Right renal cortex interstitium (tissue), 3 donors: ENCODE measurements at regions not wholly inside any gene's neighbourhood (a gene's known extent, or its start where the extent isn't known, plus 50 kb on each side); places are given as distances from the start of the nearest gene placed in this dataset.
"Not testable (repeated sequence)": the region's sequence is repeated elsewhere in the genome, so short reads cannot be mapped to it uniquely, and the experiment has no call there.

Source experiments
- DNase-seq, 3 donors: peaks; one replicate each; pipeline ENCODE4 v3.0.0-alpha.2; 2013; ENCODE audit warnings: low read depth in 3 of 3, low spot score in 2 of 3

- no peak for DNase-seq
Measured at GRCh38 chr6:85771455-85771854, 128.8 kb upstream of the SYNCRIP start.

DNA sequence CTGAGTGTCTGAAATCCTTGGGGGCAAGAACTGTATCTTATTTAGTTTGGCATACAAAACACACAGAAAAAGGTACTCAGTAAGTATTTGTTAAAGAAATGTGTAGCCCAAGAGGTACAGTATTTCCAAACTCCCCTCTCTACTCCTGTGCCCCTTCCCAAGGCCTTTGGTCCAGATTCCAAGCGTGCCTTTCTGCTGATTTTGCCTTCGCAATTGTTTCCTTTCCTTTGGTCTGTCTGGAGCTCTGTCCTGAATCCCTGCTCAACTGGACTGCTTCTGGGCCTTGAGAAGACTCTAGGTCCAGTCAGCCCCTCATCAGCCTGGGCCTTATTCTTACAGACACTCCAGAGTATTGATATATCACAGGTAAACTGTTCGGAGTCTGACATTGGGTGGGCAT is 122.2 kb upstream of the SYNCRIP start:
- DNase-seq = no peak

DNA sequence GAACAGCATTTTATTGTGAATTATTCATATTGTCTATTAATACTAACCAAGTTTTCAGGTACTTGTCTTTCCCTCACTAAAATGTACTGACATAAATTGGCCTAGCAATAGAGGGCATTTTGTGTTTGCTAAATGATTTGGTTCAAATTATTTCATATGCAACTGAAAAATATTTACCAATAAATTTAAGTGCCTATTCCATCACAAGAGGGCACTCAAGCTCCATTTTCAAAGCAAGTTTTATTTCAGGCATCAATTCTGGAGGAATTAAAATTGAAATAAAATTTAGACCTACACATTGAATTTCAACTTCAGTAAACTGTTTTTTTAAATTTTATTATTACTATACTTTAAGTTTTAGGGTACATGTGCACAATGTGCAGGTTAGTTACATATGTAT is 114.3 kb upstream of the SYNCRIP start:
- DNase-seq = peak in 1 of 3 donors; percentile 6

GRCh38 chr6:85754894-85755293 is 112.2 kb upstream of the SYNCRIP start:
- no peak for DNase-seq

DNA sequence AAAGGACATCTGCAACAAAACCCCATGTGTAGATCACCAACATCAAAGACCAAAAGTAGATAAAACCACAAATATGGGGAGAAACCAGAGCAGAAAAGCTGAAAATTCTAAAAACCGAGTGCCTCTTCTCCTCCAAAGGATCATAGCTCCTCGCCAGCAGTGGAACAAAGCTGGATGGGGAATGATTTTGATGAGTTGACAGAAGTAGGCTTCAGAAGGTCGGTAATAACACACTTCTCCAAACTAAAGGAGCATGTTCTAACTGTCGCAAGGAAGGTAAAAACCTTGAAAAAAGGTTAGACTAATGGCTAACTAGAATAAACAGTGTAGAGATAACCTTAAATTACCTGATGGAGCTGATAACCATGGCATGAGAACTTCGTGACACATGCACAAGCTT is 109.9 kb upstream of the SYNCRIP start:
- no peak for DNase-seq

DNA sequence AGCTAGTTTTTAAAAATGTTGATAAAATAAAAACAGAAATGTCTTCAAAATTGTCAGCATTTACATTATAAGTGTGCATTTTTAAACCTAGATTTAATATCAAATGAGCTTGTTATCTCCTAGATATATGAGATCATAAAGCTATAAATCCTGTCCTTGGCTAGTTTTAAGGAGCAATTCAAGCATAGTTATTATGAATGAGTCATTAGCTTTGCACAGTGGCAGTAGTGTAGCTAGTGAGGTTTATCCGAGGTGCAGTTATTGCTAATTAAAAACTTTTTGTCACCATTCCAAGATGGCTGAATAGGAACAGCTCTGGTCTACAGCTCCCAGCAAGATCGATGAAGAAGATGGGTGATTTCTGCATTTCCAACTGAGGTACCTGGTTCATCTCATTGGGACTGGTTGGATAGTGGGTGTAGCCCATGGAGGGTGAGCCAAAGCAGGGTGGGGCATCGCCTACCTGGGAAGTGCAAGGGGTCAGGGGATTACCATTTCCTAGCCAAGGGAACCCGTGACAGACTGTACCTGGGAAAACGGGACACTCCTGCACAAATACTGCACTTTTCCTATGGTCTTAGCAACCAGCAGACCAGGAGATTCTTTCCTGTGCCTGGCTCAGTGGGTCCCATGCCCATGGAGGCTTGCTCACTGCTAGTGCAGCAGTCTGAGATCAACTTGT is 108.8 kb upstream of the SYNCRIP start:
- no peak for DNase-seq

DNA sequence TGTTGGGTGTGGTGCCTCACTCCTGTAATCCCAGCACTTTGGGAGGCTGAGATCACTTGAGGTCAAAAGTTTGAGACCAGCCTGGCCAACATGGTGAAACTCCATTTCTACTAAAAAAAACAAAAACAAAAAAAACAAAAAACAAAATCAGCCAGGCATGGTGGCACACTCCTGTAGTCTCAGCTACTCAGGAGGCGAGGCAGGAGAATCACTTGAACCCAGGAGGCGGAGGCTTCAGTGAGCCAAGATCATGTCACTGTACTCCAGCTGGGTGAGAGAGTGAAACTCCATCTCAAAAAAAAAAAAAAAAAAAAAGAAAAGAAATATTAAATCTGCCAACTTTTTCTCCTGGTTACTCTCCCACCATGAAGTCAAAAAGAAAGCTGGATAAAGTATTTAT is 107.5 kb upstream of the SYNCRIP start:
- not testable (repeated sequence) for DNase-seq

DNA sequence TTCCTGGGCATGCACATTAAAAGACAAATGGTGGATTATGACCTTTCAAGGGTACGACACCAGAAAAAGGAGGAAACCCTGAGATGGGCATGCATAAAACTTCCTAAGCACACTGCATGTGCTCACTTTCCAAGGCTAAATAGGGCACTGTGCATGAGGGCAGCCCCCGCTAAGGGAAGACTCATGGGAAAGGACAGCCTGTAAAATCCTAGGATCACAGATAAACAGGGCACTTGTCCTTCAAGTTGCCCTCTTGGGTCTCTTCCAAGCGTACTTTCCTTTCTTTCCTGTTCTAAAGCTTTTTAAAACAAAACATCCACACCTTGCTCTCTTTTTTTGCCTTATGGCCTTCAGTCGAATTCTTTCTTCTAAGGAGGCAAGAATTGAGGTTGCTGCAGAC is 106.5 kb upstream of the SYNCRIP start:
- DNase-seq = no peak

GRCh38 chr6:85747666-85748065 is 105.0 kb upstream of the SYNCRIP start:
- no peak for DNase-seq

DNA sequence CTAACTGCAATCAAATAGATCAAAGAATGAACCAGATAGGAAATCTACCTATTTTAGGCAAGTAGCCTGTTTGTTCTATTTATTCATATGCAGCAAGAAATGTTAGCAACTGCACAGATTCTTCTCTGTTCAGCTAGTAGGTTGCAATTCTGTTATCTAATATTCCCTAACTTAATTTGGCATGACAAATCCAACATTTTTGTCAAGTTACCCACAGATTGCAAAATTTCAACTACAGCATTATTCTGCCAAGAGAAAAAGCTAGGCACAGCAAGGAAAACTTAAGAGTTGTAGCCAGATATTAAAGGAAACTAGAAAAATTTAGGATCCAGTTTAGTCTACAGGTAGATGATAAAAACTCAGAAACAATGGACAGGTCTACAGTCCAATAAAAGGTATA is 104.4 kb upstream of the SYNCRIP start:
- no peak for DNase-seq

DNA sequence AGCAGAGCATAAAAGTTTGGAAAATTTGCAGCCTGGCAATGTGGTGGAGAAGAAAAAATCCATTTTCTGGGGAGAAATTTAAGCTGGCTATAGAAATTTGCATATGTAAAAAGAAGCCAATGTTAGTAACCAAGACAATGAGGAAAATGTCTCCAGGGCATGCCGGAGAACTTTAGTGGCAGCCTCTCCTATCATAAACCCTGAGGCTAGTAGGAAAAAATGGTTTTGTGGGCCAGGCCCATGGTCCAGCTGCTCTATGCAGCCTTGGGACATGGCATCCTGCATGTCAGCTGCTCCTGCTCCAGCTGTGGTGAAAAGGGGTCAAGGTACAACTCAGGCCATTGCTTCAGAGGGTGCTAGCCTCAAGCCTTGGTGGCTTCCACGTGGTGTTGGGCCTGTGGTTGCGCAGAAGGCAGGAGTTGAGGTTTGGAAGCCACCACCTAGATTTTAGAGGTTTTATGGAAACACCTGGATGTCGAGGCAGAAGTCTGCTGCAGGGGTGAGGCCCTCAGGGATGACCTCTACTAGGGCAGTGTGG is 101.8 kb upstream of the SYNCRIP start:
- no peak for DNase-seq

GRCh38 chr6:85726206-85726605 is 83.5 kb upstream of the SYNCRIP start:
- no peak for DNase-seq

GRCh38 chr6:85715797-85716196 is 73.1 kb upstream of the SYNCRIP start:
- DNase-seq = no peak

DNA sequence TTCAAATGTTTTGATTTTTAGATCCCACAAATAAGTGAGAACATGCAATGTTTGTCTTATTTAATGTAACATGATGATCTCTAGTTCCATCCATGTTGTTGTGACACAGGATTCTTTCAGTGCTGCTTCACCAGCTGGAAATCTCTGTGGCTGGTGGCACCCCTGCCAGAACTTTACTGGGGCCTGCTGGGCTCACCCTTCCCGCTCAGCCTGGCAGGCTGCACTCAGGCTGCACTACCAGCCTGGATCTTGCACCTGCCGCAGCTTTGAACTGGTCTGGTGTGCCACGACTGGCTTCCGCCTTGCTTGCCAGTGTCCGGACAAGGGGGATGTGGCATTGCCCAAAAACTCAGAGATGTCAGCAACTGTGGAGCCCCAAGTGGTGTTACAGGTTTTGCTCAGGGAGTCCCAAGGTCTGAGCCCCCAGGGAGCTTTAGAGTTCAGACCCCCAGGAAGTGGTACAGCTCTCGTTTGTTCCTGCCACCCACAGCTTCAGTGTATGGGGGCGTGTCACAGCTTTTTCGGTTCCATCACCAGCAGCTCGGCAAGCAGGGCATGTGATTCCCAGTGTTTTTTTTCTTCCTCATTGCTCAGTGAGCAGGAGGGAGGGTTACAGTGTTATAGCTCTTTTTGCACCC is 72.3 kb upstream of the SYNCRIP start:
- DNase-seq = no peak

DNA sequence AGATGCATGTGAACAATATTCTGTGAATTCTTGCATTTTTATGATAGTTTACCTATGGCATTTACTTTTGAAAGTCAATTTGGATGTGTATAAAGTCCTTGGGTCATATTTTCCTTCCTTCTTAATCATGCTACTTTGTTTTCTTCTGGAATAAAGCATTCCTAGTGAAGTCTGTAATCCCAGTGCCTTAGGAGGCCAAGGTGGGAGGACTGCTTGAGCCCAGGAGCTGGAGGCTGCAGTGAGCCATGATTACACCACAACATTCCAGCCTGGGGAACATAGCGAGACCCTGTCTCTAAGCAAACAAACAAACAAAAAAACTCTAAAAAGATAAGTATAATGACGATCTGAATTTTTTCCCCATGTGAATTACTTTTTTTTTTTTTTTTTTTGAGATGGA is 69.7 kb upstream of the SYNCRIP start:
- no peak for DNase-seq

DNA sequence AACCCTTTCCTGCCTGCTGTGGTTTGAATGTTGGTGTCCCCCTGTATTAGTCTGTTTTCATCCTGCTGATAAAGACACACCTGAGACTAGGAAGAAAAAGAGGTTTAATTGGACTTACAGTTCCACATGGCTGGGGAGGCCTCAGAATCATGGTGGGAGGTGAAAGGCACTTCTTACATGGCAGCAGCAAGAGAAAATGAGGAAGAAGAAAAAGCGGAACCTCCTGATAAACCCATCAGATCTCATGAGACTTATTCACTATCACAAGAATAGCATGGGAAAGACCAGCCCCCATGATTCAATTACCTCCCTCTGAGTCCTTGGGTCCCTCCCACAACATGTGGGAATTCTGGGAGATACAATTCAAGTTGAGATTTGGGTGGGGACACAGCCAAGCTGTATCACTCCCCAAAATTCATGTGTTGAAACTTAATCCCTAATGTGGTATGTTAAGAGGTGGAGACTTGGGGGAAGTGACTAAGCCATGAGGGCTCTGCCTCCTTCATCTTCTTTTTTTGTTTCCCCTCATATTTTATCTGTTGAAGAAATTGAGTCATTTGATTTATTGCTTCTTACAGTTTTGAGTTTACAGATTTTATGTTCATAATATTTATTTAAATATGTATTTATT is 64.9 kb upstream of the SYNCRIP start:
- not testable (repeated sequence) for DNase-seq

DNA sequence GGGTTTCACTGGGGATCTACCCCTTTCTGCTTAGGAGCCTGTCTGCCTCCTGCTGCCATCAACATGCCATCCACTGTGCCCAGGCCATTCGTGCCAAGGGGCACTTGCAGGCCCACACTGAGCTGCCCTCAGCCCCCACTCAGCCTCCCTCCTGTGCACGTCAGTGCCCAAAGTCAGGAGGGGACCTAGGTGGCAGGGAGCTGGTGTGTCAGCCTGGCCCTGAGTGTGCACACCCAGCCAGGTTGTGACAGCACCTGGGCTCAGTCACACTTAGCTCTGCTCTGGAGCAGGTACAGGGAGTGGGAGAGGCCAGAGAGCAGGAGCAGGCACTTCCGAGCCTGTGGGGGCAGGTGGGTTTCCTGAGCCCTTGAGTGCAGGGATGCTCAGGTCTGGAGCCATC is 63.6 kb upstream of the SYNCRIP start:
- DNase-seq = no peak

DNA sequence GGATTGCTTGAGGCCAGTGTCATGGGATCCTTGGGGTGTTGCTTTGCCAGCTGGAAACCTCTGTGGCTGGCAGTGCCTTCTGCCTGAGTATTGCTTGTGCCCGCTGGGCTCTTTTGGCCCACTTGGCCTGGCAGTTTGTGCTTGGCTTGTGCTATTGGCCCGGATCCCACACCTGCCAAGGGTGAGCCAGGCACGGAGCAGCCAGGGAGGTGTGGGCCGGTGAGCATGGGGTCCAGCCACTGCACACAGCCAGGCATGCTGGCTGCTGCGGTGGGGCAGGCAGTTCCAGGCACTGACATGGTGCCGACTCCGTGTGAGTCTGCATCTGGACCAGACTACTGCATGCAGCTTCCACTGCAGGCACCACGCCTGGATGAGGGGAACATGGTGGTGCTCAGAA is 62.5 kb upstream of the SYNCRIP start:
- DNase-seq = no peak

DNA sequence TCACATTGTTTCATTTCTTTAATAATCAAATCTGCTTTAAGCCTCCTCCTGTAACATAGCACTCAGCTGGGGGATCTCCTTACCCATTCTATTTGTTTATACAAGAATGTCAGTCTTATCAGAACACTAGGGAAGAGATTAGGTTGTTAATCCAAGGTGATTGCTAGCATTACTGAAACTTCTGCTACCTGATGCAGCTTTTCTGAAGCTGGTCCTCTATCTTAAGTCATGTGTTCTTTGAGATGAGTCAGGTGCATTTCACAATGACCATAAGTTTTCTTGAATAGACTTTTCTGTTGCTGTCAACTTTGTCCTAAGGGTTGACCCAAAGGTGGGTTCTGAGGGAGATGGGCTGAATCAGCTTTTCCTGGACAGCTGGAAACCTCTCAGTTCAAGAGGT is 60.7 kb upstream of the SYNCRIP start:
- DNase-seq = no peak
